NCI-H187 (cell line): ENCODE measurements at regions not wholly inside any gene's neighbourhood (a gene's known extent, or its start where the extent isn't known, plus 50 kb on each side); places are given as distances from the start of the nearest gene placed in this dataset.
"Not testable (repeated sequence)": the region's sequence is repeated elsewhere in the genome, so short reads cannot be mapped to it uniquely, and the experiment has no call there.

Experiments
- DNase-seq, 2 experiments: peaks; one replicate each; lab custom pipeline; 2025; lab: John Stamatoyannopoulos, UW

GRCh38 chr2:53362934-53363333 is 404.7 kb upstream of the CHAC2 start:
- no peak for DNase-seq

DNA sequence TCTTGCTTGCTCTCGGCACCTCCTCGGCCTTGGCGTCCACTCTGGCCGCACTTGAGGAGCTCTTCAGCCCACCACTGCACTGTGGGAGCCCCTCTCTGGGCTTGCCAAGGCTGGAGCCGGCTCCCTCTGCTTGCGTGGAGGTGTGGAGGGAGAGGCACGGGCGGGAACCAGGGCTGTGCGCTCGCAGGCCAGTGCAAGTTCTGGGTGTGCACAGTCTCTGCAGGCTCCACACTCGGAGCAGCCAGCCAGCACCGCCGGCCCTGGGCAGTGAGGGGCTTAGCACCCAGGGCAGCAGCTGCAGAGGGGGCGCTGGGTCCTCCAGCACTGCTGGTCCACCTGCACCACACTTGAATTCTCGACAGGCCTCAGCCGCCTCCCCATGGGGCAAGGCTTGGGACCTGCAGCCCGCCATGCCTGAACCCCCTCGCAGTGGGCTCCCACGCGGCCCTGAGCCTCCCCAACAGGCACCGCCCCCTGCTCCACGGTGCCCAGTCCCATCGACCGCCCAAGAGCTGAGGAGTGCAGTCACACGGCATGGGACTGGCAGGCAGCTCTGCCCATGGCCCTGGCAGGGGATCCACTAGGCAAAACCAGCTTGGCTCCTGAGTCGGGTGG is 411.2 kb upstream of the CHAC2 start:
- DNase-seq, result no peak

DNA sequence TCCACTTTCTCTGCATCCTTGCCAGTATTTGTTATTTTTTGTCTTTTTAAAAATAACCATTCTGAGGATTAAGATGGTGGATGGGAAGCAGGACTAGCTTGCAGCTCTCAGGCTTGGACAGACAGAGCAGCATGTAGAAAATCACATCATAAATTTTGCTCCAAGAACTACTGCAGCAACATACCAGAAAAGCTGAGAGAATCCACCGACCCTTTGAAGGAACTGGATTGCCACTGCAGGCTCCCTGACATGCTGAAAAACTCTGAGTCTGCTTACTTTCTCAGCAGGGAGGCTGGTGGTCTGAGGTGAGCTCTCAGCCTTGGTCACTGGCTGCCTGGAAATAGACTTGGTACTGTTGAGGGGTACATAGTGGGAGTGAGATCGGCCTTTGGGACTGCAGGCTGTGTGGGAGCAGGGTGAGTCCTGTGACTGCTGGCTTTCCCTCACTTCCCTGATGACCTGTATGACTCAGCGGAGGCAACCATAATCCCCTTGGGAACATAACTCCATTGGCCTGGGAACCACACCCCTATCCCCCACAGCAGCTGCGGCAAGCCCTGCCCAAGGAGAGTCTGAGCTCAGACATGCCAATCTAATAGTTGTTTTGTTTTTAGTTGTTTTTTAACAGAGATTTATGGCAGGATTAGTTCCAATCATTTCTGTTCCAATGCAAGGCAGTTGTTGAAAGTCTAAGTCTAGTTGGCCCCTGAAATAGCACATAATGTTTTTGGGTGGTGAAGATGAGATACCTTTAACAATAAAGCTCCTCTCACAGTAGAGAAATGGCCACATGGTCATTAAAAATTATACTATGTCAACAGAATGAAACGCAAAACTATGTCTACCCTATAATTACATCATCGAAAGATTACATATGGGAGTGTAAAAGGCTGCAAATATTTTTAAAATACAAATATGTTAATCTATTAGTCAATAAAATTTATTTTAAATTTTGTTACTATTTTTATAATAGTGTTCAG is 414.2 kb upstream of the CHAC2 start:
- DNase-seq, result no peak

DNA sequence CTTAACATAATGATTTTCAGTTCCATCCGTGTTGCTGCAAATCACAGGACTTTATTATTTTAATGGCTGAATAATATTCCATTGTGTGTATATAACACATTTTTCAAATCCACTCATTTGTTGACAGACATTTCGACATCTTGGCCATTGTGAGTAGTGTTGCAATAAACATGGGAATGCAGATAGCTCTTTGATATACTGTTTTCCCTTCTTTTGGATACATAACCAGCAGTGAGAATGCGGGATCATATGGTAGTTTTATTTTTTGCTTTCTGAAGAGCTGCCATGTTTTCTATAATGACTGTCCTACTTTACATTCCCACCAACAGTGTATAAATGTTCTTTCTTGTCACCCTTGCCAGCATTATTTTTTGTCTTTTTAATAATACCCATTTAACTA is 420.3 kb upstream of the CHAC2 start:
- DNase-seq, result no peak

- no peak for DNase-seq
Observed at GRCh38 chr2:53342248-53342647, 425.4 kb upstream of the CHAC2 start.

- DNase-seq, result no peak
Observed at GRCh38 chr2:53334610-53335009, 433.0 kb upstream of the CHAC2 start.

GRCh38 chr2:53331667-53332066 is 435.9 kb upstream of the CHAC2 start:
- DNase-seq, result no peak

- no peak for DNase-seq
Observed at GRCh38 chr2:53317861-53318260, 449.7 kb upstream of the CHAC2 start.

DNA sequence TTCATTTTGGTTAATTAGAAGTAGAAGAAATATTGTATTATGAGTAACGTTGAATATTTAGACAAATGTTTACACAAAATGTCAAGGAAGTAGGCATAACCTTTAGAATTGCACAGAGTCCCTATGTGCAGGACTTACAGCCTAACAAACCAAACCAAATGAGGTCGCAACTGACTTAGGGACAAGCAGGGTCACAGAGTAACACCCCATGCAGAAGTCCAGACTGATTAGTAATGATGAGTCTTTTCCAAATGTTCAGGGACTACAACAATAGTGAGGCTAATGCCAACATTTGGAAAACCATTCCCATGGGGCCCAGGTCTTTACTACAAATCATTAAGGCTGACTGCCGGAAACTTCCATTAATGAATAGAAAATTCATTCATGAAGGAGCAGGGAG is 452.5 kb upstream of the CHAC2 start:
- DNase-seq, result no peak

DNA sequence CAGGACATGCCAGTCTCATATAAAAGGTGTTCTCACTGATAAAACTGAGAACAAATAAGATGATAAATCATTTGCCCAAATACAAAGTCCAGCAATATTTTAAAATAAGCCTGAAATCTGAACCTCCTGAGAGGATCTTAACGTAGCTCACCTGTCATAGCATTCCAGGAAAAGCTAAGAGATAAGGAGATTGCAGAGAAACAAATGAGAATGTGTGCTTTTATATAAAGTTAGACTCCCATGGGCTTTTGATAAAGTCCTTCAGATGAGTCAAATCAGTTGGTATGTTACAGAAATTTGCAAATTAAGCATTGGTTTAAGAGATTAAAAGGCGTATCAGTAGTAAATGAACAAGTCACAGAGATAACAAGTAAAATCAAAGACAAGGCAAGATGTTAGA is 452.9 kb upstream of the CHAC2 start:
- no peak for DNase-seq

DNA sequence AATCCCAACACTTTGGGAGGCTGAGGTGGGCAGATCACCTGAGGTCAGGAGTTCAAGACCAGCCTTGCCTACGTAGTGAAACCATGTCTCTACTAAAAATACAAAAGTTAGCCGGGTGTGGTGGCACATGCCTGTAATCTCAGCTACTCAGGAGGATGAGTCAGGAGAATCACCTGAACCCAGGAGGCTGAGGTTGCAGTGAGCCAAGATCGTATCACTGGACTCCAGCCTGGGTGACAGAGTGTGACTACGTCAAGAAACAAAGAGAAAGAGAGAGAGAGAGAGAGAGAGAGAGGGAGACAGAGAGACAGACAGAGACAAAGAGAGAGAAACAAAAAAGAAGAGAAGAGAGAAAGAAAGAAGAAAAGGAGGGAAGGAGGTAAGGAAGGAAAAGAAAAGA is 454.0 kb upstream of the CHAC2 start:
- DNase-seq, result not testable (repeated sequence)

- DNase-seq, result no peak
Observed at GRCh38 chr2:53312721-53313120, 454.9 kb upstream of the CHAC2 start.

GRCh38 chr2:53312181-53312580 is 455.4 kb upstream of the CHAC2 start:
- DNase-seq, result no peak

DNA sequence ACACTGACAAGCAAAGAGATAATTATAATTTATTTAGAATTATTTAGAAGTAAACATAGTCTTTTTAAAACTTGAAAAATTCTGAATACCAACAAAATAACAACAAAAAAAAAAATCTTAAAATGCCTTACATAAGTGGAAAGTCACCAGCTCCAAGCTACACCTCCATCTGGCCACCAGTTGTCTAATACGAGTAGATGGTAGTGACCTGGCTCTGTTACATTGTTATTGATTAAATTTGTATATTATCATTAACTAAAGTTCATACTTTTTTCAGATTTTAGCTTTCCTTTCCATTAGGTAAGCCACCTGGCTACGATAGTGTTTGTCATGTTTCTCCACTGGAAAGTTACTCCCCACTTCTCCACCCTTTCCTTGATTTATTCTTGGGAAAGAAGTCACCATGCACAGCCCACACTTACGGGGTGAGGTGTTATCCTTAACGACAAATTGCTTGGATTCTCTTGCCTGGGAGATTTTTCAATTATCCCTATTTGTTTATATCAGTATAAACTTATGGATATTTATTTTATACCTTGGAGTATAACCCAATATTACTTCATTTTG is 464.5 kb upstream of the CHAC2 start:
- no peak for DNase-seq

- DNase-seq, result no peak
Observed at GRCh38 chr2:53302455-53302854, 465.1 kb upstream of the CHAC2 start.

DNA sequence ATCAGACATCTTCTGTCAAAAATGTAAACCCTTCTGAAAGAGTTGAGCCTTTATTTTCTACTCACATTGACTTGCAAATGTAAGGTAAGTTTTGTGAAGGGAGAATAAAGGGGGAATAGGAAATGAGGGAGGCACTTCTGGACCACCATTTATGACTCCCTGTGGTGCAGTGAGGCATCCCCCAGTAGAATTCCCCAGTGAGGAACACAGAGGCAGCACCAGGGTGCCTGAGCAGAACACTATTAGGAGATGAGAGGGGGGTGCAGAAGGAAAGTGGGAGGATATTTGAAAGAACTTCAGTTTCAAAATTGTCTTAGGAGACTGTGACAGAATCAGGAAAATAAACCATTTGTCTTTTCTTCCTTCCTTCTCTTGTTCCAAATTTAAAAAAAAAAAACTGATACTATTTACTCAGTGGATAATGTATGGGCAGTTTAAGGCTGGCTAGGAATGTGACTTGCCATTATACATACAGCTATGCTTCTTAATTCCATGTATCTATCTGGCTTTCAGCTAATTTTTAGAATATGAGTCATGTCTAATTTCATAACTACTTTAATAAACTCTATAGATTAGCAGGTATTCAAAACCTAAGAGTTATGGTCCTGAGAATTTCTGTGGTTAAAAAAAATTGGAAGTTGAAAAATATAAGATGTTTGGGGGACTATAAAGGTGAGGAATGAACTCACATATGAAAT is 478.1 kb upstream of the CHAC2 start:
- DNase-seq, result no peak

DNA sequence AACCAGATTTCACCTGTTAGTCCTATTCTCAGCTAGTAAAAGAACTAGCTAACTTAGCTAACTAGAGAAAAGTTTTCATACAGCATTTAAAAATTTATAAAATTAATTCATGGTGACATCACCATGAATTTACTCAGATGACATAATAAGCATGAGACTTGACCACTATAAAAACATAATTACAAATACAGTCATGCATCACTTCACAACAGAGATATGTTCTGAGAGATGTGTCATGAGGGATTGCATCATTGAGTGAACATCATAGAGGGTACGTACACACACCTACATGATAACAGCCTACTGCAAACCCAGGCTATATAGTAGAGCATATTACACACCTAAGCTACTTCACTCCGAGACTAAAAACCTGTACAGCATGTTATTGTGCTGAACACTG is 481.3 kb upstream of the CHAC2 start:
- DNase-seq, result no peak

GRCh38 chr2:53275743-53276142 is 491.9 kb upstream of the CHAC2 start:
- no peak for DNase-seq

GRCh38 chr2:53268626-53269025 is 499.0 kb upstream of the CHAC2 start:
- DNase-seq, result no peak

- DNase-seq, result no peak
Observed at GRCh38 chr2:53268086-53268485, 499.5 kb upstream of the CHAC2 start.

DNA sequence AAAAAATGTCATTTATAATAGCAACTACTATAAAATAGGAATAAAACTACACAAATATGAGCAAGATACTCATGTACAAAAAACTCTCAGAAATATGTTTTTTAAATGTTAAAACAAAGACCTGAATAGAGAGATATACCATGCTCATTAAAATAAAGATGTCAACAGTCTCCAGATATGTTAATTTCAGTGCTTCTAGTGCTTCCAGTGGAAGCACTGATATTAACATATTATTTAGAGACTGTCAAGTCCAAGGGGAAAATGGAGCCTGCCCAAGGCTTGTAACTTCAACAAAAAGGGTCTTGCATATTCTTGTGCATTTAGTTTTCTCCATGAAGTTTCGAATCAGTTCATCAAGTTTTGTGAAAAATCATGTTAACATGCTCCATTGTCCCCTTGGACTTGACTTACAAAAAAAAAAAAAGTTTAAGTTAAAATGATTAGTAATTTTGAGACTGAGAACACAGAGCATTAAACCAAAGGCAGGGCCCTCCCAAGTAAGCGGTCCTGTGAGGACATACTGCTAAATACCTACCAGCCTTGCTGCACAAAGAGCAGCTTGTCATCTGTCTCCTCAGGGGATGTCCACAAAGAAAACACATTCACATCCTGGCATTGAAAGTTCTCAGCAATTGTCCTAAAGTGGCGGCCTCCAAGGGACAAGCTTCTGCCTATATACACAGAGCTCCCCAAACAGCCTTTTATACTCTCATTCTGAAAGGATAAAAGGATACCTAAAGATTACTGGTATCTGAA is 501.9 kb upstream of the CHAC2 start:
- DNase-seq, result no peak

GRCh38 chr2:53260568-53260967 is 507.0 kb upstream of the CHAC2 start:
- no peak for DNase-seq
